ENCODE measurements at regions not wholly inside any gene's neighbourhood (a gene's known extent, or its start where the extent isn't known, plus 50 kb on each side); places are given as distances from the start of the nearest gene placed in this dataset.

- no peak for DNase-seq
- Histone ChIP-seq H3K36me3 (no peaks in the 10 kb centered on the region), H3K27me3 (no peaks in the 10 kb centered on the region), H3K4me1 (no peaks in the 10 kb centered on the region), H3K9me3 (peaks cover 0 to 13% (median 2%) of the 10 kb centered on the region in 12 donors), H3K4me3 (no peak overlapping the region), H3K27ac (no peak overlapping the region)
- intact Hi-C loops (cut with DNase I) = no loop called here
- ATAC-seq = no peak
- 80 to 91% (median 87%) methylated on average over 7 of the region's 7 CpGs for WGBS, 4 donors
- TF ChIP-seq POLR2A (IDR thresholded peaks at IDR 0.05) = no peak
- TF ChIP-seq CTCF (IDR thresholded peaks at IDR 0.05) = no peak
Measured at GRCh38 chr10:128884033-128884425, 583.0 kb upstream of the MGMT start.

- TF ChIP-seq CTCF (IDR thresholded peaks at IDR 0.05) = no peak
- TF ChIP-seq POLR2A (IDR thresholded peaks at IDR 0.05) = no peak
- Histone ChIP-seq H3K27me3 (no peaks in the 10 kb centered on the region), H3K9me3 (peaks cover 0 to 19% (median 4%) of the 10 kb centered on the region in 12 donors), H3K4me3 (no peak overlapping the region), H3K4me1 (no peaks in the 10 kb centered on the region), H3K27ac (no peak overlapping the region), H3K36me3 (no peaks in the 10 kb centered on the region)
- intact Hi-C loops (cut with DNase I) = no loop called here
- DNase-seq = no peak
- no peak for ATAC-seq
- WGBS, 4 donors = 89 to 91% (median 90%) methylated on average over 6 of the region's 6 CpGs
Measured at GRCh38 chr10:128884496-128885072, 582.5 kb upstream of the MGMT start.

GRCh38 chr10:128885573-128886555, 581.2 kb upstream of the MGMT start:
- intact Hi-C loops (cut with DNase I) = no loop called here
- 91 to 93% (median 92%) methylated on average over 22 of the region's 22 CpGs for WGBS, 4 donors

More at GRCh38 chr10:128885573-128886555, 581.2 kb upstream of the MGMT start:
- ATAC-seq (no peak), DNase-seq (no peak)
- Histone ChIP-seq H3K27me3 (no peaks in the 10 kb centered on the region), H3K36me3 (no peaks in the 10 kb centered on the region), H3K4me1 (no peaks in the 10 kb centered on the region), H3K27ac (no peak overlapping the region), H3K4me3 (no peak overlapping the region), H3K9me3 (peaks cover 0 to 25% (median 4%) of the 10 kb centered on the region in 12 donors)
- TF ChIP-seq CTCF (IDR thresholded peaks at IDR 0.05) (no peak), POLR2A (IDR thresholded peaks at IDR 0.05) (no peak)
